NOMO-1 treated with DMSO at 0.1 percent for 48 hours (cell line): ENCODE measurements at regions not wholly inside any gene's neighbourhood (a gene's known extent, or its start where the extent isn't known, plus 50 kb on each side); places are given as distances from the start of the nearest gene placed in this dataset.
"Not testable (repeated sequence)": the region's sequence is repeated elsewhere in the genome, so short reads cannot be mapped to it uniquely, and the experiment has no call there.

Source experiments
- DNase-seq: peaks from one replicate; lab custom pipeline; 2025; ENCODE audit not compliant: unreplicated experiment; lab: John Stamatoyannopoulos, UW

DNA sequence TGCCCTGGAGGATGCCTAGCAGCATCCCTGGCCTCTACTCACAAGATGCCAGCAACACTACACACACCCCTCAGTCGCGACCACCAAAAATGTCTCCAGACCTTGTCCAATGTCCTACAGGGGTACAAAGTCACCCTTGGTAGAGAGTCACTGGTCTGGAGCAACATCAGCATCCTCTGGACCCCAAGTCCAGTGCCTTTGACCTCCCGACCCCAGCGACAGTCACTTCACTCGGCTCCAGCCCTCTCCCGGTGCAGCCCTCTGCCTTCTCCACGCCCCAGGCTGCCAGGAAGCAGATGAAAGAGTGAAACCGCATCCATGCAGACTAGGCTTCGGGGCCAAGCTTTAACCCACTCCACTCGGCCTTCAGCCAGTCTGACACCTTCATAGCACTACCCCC lies 92.0 kb upstream of the SRSF6 start:
- DNase-seq = no peak

DNA sequence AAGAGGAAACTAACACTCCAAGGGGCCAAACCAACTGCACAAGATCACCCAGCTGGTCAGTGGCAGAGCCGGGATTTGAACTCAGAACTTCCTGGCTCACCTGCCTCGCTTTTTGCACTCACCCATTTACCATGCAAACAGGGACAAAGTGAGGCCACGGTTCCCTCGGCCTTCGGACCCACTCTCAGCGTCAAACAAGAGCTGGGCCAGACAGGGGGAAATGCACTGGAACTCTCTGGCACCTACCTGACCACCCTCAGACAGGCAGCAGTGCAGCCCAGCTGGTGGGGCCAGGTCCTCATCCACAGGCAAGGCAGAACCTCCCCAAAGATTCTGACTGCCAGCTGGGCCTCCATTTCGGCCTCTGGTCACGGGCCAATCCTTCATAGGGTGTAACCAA lies 93.7 kb upstream of the SRSF6 start:
- DNase-seq = no peak

DNA sequence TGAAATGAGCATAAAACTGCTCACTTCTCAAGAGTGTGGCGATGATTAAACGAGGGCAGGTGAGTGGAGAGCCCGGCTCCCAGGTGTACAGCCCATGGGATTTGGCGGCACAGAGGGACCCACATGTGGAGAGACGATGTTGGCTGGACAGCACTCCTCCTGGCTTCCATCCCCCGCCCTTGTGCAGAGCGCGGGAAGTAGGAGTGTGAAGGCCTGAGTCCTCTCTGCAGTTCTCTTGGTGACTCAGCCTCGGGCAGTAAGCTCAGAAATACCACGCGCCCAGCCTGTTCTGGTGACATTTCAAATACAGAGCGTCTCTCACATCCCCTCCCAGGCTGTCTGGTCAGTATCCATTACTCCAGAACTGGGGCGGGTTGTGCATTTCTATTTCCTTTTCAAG lies 94.2 kb upstream of the SRSF6 start:
- DNase-seq = no peak

DNA sequence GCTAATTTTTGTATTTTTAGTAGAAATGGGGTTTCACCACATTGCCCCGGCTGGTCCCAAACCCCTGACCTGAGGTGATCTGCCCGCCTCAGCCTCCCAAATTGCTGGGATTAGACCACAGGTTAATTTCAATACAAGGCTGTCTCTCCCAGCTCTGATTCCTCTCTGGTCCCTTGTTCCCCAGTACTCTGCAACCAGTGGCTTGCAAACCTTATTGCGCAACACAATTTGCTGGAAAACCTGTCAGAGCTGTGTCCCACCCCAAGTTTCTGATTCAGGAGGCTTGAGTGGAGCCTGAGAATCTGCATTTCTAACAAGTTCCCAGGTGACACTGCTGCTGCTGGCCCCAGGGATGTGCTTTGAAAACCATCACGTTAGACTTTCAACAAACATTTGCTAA lies 96.2 kb upstream of the SRSF6 start:
- no peak for DNase-seq

DNA sequence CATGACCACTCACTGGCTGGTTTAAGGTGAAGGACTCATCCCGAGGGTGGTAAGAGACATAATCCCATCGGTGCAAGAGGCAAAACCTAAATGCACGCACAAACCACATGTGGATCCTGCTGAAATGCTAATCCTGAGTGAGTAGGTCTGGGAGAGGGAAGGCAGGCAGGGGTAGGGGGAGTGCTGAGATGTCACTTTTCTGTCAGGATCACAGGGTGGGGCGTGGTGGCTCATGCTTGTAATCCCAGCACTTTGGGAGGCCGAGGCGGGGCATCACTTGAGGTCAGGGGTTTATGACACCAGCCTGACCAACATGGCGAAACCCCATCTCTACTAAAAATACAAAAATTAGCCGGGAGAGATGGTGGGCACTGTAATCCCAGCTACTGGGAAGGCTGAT lies 97.7 kb upstream of the SRSF6 start:
- no peak for DNase-seq

DNA sequence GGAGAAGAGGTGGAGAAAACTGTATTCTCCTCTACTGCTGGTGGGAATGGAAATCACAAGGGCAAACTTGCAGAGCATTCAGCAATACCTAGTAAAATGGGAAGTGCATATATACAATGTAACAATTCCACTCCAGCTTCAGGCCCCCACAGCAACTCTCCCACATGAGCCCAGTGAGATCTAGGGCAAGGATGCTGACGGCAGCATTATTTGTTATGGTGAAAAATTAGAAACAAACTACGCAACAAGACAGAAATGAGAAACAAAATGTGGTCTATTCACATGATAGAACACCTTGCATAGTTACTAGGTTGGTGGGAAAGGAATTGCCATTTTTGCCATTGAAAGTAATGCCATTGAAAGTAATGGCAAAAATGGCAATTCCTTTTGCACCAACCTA lies 98.9 kb upstream of the SRSF6 start:
- no peak for DNase-seq

DNA sequence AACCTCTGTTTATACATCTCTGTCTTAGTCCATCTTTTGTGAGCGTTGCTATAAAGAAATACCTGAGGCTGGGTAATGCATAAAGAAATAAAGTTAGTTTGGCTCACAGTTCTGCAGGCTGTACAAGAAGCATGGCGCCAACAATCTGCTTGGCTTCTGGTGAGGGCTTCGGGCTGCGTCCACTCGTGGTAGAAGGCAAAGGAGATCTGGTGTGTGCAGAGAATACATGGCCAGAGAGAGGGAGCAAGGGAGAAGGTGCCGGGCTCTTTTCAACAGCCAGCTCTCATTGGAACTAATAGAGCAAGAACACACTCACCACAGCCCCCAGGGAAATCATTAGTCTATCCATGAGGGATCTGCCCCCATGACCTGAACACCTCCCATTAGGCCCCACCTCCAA lies 100.3 kb upstream of the SRSF6 start:
- DNase-seq = no peak

DNA sequence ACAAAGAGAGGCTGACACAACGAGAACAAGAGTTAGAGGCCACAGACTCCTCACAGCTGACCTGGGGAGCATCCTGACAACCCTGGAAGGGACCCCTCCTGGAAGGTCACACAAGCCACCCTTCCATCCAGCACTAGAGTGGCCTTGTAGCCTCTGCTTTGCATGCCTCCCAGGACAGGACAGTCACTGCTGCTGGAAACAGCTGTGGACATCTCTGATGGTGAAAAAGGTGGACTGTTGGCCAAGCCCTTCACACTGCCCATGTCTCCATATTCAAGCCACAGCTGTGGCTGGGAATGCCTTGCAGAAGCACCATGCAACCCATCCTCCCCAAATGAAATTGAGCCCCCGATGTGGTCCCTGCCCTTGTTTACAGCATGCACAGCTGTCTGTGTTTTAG lies 102.1 kb upstream of the SRSF6 start:
- no peak for DNase-seq

DNA sequence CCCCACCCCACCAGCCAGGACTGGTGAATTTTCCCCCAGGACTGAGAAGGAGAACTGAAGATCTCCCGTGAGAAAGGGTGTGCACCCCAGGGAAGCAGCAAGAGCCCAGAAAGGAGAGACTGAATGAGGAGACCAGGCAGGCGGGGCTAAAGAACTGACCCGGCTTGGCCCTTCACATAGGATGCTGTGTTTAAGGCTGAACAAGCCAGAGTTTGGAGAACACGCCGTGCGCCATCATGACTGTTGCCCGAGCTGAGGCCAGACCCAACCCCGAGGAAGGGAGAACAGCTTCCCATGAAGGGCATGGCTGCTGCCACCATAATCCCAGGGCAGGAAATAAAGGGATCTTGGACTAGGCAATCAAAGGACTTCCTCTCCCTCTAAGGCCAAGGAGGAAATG lies 104.7 kb upstream of the SRSF6 start:
- DNase-seq = no peak

DNA sequence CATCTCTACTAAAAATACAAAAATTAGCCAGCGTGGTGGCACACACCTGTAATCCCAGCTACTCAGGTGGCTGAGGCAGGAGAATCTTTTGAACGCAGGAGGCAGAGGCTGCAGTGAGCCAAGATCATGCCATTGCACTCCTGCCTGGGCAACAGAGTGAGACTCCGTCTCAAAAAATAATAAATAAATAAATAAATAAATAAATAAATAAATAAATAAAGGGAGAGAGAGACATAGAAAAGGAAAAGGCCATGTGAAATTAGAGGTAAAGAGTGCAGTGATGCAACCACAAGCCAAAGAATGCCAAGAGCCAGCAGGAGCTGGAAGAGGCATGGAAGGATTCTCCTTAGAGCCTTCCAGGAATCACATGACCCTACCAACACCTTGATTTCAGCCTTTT lies 107.0 kb upstream of the SRSF6 start:
- not testable (repeated sequence) for DNase-seq

DNA sequence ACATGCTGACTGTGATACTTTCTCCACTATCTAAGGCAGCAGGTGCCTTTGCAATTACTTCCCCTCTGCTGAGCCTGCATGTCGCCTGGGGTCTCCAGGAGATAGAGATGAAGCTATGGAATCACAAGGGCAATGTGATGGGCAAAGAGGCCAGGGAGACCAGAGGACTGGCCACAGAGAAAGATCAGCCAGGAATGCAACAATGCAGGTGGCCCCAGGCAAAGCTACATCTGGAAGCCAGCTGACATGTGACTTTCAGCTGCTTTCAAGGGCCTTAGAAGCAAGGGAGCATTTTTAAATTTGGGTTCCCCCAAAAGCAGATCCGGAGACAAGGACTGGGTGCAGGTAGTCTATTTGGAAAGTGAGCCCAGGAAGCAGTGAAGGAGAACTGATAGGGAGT lies 107.9 kb upstream of the SRSF6 start:
- DNase-seq = no peak

DNA sequence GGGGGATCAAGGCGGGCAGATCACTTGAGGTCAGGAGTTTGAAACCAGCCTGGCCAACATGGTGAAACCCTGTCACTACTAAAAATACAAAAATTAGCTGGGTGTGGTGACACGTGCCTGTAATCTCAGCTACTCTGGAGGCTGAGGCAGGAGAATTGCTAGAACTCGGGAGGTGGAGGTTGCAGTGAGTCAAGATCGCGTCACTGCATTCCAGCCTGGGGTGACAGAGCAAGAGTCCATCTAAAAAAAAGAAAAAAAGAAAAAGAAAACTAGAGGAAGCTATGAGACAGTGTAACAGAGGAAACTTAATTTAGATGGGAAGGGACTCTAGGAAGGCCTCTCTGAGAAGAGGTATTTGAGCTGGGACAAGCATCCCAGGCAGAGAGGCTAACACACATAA lies 109.9 kb upstream of the SRSF6 start:
- DNase-seq = not testable (repeated sequence)

DNA sequence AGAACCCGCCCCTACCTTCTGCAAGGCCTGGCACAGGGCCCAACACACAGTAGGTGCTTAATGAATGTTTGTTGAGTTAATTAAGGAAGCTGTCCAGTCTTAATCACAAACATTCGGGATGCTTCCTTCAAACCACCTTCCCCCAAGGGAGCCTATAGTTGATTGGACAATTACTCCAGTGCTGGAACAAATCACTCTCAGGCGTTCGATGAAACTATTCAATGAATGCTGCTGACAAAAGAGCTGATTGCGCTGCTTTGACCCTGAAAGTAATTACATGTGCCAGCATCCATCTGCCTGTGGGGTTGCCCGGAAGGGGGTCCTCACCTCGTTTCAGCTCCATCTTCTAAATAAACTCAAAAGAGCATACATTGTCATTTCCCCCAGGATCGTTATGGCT lies 112.0 kb upstream of the SRSF6 start:
- no peak for DNase-seq

DNA sequence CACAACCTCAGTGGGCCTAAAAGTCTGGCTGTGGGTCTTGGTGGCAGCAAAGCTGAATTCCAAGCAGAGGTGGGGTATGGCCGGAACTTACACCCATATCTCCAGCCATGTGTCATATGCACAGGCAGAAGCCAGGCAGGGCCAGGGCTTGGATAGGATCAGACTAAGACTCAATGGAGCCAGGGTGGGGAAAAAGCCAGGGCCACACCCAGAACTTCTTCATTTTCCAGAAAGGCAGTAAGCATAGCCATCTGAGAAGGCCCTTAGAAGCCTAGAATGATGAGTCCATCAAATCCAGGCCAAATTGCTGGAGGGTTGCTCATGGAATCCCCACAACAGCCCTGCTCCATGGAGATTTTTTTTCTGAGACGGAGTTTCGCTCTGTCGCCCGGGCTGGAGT lies 116.2 kb upstream of the SRSF6 start:
- no peak for DNase-seq

DNA sequence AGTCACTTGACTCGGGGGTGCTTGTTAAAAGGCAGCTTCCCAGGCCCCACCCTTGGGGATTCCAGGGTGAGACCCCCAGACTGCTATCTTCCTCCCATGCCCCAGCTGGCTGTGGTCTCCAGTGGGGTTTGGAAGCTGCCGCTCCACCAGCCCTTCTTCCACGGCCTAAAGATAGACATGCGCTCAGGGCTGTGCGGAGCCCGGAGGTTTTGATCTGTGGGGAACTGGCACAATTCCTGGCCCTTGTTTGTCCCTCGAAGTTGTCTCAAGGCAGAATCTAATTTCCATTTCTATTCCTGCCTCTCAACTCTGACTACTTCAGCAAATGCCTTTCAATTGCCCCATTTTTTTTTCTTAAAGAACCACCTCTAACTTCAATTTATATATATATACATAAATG lies 120.7 kb upstream of the SRSF6 start:
- DNase-seq = no peak

DNA sequence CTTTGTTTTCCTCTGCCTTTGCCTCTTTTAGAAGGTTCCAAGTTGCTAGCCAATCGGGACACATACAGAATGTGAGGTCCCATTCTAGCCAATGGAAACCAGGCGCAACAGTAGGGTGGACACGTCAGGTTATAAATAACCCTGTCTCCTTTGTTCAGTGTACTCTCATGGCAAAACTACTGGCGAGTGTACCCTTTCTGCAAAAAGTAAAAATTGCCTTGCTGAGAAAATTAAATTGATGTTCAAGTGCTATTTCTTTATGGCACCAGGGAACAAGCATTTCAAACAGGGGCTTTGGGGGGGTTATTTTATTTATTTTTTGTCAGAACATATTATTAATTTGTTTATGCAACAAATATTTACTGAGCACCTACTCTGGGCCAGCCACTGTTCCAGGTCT lies 123.6 kb upstream of the SRSF6 start:
- DNase-seq = no peak

DNA sequence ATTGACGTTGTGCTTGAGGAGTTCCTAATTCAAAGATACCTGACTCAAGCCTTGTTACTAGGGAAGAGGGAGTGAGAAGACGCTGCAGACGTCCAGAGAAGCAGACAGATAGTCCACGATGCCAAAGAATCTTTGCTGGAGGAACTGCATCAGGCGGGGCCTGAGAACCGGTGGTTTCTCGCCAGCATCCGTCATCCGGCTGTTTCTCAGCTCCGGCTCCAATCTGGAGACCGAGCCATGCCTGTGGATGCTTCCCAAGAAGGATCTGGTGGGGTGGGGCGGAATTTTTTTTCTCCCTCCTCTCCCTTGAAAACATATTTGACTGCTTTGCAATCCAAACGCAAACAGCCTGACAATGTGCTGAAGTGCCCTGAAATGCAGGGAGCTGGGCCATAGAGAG lies 125.8 kb upstream of the SRSF6 start:
- no peak for DNase-seq

DNA sequence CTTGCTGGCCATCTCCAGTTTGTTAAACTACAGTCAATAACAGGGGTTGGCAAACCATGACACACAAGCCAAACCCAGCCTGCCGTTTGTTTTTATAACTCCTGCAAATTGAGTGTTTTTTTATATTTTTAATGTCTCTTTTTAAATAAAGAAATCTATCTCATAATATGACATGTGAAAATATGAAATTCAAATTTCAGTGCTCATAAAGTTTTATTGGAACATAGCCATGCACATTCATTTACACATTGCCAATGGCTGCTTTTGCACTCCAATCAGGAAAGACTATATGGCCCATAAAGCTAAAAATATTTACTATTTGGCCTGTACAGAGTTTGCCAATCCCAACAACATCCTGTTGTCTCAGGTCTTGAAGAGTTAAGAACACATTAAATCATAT lies 129.0 kb upstream of the SRSF6 start:
- no peak for DNase-seq

DNA sequence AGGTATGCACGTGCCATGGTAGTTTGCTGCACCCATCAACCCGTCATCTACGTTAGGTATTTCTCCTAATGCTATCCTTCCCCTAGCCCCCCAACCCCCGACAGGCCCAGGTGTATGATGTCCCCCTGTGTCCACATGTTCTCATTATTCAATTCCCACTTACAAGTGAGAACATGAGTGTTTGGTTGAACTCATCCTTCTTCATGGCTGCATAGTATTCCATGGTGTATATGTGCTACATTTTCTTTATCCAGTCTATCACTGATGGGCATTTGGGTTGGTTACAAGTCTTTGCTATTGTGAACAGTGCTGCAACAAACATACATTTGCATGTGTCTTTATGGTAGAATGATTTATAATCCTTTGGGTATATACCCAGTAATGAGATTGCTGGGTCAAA lies 130.5 kb upstream of the SRSF6 start:
- DNase-seq = not testable (repeated sequence)

DNA sequence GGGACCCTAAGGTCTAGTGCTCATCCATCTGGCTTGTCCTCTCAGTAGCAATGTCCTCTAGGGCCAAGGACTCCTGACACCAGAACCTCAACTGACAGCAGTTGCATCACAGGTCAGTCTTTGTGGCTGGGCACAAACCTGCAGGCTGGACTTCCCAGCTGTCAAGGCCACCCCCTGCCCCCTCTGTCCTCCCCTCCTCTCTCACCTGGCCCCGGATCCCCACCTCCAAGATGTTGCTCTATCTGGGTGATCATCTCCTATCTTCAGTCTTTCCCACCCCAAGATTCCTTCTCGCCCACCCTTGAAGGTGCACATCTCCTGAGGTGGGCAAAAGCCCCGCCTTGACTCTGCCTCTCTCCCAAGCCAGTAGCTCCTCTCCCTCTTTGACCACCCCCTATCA lies 131.8 kb upstream of the SRSF6 start:
- no peak for DNase-seq

DNA sequence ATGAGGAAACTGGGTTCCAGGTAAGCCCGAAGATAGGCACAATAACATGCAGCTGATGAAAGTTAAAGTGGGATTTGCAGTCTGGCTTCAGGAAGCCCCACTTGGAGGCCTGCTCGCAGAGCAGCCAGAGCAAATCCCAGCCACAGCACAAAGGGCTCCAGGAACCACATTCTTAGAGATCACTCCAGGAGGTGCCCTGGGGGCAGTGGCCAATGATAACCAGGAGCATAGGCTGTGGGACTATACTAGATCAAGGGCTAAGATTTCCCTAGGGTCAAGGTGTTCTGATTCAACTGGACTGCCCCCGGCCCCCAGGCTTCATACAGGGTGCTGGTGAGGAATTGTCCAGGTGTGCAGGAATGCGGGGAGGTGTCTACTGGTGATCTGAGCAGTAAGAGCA lies 133.9 kb upstream of the PTPRT start:
- no peak for DNase-seq

DNA sequence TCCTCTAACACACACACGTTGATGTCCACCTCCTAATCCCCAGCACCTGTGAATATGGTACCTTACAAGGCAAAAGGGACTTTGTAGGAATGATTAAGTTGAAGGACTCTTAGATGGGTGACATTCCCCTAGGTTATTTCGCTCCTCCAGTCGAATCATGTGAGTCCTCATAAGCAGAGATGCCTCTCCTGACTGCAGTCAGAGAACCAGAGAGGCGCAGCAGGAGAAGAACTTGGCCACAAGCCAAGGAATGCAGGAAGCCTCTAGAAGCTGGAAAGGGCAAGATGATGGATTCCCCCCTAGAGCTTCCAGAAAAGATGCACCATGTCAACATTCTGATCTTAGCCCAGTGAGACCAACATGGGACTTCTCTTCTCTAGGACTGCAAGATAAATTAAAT lies 133.1 kb upstream of the PTPRT start:
- no peak for DNase-seq

DNA sequence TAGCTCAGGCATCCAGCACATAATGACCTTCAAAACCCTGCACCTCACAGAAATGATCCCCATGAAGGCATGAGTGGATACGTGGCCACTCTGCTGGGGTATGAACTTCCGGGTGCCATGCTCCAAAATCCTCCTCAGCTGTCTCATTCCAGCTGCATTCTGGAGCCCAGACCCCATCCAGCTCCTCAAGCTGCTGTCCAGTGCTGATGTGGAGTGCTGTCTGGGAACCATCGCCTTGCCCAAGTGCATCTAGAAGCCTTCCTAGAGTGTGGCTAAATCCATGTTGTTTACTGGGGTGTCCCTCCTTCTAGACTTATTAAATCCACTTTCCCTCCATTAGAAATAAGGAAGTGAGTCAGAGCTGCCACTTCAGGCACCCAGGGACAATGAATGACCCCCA lies 130.8 kb upstream of the PTPRT start:
- DNase-seq = no peak

DNA sequence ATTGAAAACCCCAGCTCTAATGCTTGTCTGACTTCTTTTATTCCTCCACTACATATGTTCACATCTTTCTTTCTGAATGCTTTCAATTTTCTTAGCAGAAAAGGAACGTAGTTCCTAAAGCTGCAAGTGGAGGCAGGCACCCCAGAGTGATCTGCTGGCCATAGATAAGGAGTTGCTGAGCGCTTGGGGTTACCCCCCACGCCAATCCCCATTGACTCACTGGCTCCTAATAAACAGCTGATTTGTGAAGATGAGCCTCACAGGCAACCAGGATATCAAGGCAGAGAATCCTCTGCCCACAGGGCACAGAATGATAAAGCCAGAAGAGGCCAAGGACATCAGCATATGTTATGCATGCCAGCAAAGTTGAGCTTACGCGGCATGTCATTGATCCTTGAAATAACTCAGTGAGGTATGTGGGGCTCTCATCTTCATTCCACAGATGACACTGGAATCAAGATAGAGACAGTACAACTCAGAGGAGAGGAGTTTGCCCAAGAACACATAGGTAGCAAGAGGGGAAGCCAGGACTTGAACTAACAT lies 129.1 kb upstream of the PTPRT start:
- no peak for DNase-seq
